Loucy (cell line): ENCODE measurements at regions not wholly inside any gene's neighbourhood (a gene's known extent, or its start where the extent isn't known, plus 50 kb on each side); places are given as distances from the start of the nearest gene placed in this dataset.

ENCODE experiments used
- EZH2phosphoT487 ChIP-seq: fragments of 200-600 bp; IDR thresholded peaks from 2 replicates; pipeline ENCODE4 v1.6.1; 2018; ENCODE audit warnings: antibody characterized with exemption, mild to moderate bottlenecking, moderate library complexity, borderline replicate concordance
- TF ChIP-seq, protein P1 (sequence below): fragments of 200-600 bp; sonication (generic); conservative IDR thresholded peaks from 2 replicates; pipeline ENCODE4 v1.5.1; 2014; ENCODE audit warnings: mild to moderate bottlenecking, antibody characterized with exemption, low read length

DNA sequence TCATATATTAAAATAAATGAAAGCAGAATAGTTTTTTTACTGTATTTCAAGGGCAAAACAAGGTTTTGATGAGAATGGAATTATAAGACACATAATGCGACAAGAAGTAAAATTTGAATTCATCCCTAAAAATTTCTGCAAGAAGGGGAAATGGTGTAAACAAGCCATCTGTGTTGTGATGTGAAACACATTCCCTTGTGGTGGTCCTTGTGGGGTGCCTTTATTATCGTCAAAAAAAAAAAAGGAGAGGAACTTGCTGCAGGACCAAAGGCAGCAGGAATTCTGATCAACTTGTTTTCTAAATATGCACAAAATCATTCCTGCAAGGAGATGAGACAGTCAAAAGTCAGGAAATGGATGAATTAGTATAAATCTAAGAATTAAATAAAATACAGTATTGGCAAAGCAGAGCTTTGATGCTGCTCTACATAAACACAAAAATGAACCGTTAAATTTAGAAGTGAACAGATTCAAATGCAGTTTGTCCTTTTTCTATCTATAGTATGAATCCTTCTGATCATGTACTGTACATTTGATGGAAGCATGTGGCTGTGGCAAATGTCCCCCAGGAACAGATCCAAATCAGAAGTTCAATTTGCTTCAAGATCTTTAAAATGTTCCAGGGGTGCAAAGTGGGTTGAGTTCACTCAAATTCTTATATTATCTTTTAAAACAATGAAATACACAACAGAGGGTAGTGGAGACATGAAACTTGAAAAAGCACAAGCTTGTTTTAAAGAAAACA lies 818.8 kb downstream of the PLCL1 start:
- TF ChIP-seq, protein P1, sequence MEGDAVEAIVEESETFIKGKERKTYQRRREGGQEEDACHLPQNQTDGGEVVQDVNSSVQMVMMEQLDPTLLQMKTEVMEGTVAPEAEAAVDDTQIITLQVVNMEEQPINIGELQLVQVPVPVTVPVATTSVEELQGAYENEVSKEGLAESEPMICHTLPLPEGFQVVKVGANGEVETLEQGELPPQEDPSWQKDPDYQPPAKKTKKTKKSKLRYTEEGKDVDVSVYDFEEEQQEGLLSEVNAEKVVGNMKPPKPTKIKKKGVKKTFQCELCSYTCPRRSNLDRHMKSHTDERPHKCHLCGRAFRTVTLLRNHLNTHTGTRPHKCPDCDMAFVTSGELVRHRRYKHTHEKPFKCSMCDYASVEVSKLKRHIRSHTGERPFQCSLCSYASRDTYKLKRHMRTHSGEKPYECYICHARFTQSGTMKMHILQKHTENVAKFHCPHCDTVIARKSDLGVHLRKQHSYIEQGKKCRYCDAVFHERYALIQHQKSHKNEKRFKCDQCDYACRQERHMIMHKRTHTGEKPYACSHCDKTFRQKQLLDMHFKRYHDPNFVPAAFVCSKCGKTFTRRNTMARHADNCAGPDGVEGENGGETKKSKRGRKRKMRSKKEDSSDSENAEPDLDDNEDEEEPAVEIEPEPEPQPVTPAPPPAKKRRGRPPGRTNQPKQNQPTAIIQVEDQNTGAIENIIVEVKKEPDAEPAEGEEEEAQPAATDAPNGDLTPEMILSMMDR, result no peak
- no peak for TF ChIP-seq EZH2phosphoT487
